Suppressor macrophage treated with lipopolysaccharide for 1 hour (primary cell): ENCODE measurements at regions not wholly inside any gene's neighbourhood (a gene's known extent, or its start where the extent isn't known, plus 50 kb on each side); places are given as distances from the start of the nearest gene placed in this dataset.
"Not testable (repeated sequence)": the region's sequence is repeated elsewhere in the genome, so short reads cannot be mapped to it uniquely, and the experiment has no call there.

Experiments
- DNase-seq, 3 donors: peaks; one replicate each; pipeline ENCODE4 v3.0.0-alpha.2; 2020 to 2022

DNA sequence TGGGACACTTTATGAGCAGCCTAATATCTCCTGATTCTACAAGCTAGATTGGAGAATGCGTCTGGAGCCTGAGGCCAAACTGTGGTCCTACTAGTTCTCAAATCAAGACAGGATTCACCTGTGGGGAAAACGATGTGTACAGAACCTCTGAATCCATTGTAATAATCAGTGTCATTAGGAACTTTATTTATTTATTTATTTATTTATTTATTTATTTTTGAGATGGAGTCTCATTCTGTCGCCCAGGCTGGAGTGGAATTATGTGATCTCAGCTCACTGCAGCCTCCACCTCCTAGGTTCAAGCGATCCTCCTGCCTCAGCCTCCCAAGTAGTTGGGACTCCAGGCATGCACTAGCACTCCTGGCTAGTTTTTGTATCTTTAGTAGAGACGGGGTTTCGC, 52.6 kb upstream of the KIF26B start:
- not testable (repeated sequence) for DNase-seq

- DNase-seq = no peak
Observed at GRCh38 chr1:245099401-245099800, 55.4 kb upstream of the KIF26B start.

- DNase-seq = no peak
Observed at GRCh38 chr1:245098924-245099323, 55.9 kb upstream of the KIF26B start.

DNA sequence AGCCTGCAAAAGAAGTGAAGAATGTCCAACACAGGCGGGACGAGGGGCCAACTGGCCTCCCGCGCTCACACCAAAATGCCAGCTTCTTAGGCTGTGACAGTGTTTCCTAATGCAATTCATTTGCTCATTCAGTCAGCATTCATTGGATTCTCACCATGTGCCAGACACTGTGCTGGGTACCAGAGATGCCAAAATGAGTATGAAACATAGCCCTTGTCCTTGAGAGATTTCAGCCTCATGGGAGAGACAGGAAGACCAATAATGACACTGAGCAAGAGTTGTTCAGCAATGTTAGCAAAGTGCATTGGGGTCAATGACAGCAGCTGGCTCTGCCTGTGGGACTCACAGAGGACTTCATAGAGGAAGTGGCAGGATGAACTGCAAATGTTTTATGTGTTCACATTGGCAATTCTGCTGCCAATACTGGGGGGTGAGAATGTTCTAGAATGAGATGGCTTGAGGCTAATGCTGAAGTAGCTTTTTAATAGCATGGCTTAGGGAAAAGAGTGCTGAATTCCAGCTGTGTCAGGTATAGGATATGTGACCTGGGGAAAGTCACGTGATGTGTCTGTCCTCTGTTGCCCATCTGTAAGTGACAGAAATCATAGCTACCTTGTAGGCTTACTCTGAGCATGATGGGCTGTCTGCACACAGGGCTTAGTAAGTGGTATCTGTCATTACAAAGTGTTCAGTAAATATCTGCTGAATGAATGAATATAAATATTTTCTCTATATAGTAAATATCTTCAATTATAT, 58.3 kb upstream of the KIF26B start:
- DNase-seq = no peak

- no peak for DNase-seq
Observed at GRCh38 chr1:245095903-245096302, 58.9 kb upstream of the KIF26B start.

GRCh38 chr1:245094954-245095353, 59.8 kb upstream of the KIF26B start:
- DNase-seq = no peak

DNA sequence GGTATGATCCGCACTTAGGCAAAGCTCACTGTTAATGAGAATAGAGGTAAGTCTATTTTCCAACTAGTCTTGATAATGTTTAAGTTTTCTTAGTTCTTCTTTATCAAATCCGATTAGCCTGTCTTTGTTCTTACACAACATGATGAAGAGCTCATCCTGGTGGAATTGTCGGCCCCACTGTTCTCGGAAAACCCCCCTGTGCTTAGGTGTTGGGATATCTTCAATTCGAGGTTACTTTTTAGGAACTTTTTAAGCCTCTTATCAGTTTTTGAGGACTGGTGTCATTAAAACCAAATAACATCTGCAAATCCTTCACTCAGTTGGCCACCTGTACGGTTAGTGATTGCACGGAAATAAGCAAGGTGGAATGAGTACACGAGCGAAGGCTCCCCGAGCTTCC, 60.7 kb upstream of the KIF26B start:
- no peak for DNase-seq

- no peak for DNase-seq
Observed at GRCh38 chr1:245092638-245092976, 62.2 kb upstream of the KIF26B start.

- peak in 2 of 3 donors; percentile 14 for DNase-seq
Observed at GRCh38 chr1:245091818-245092637, 62.8 kb upstream of the KIF26B start.

GRCh38 chr1:245091171-245091621, 63.6 kb upstream of the KIF26B start:
- DNase-seq = no peak

- DNase-seq = no peak
Observed at GRCh38 chr1:245090491-245091090, 64.2 kb upstream of the KIF26B start.

DNA sequence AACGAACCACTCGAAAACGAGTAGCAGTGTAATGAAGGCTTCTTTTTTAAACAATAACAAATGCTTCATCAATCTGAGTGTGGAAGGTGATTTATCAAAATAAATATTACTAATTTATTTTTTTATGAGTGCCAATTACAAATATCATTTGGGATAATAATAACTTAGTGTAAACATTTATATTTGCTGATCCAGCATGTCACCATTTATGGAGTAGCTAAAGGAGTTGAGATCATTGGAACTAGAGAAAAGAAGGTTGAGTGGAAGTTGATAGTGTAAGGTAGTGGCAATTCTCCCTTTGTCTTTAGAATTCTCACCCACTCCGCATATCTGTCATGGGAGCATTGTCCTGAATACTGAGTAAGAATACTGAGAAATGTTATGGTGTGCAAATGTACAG, 67.1 kb upstream of the KIF26B start:
- no peak for DNase-seq

DNA sequence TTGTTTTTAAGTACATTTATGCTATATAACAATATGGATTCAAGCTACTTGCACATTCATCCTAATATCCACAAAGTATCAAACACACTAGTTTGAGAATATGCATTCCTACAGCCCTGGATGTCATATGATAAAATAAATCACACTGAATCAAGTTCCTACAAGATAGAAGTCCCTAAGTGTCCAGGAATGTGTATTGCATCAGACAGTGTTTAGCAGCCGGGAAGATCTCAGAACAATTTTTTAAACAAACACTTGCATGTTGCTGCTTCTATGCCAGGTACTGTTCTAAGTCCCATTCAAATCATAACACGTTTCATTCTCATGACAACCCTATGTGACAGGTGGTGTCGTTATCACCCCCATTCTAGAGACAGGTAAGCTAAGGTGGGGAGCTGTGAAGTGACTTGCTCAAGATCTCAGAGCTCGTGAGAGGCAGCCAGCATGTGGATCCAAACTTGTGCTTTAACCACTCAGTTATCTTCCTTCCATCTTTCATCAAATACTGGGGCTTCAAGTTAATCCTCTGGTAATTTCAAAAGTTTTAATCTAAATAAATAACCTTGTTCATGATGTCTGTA, 68.3 kb upstream of the KIF26B start:
- DNase-seq = no peak

DNA sequence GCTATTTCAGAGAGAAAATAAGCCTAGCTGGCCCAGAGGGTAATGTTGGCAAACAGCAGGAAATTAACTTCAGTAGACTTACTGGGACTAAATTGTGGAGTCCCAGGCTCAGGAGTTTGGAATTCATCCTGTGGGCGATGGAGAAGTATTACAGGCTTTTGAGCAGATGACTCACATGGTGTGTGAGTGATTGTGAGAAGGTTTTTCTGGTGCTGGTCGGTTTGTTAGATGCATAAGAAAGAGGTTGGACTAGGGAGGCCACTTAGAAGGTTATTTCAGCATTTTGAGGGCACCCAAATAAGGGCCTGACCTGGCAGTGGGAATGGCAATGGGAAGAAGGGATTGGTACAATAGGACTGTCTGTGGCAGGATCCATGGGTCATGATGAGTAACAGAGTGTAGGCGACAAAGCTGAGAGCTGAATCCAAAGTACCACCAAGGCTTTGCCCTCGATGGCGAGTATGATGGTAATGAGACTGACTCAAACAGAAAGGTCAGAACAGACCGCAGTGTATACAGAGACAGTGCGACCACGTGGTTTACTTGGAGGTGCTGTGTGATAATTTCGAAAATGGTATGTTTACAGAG, 69.2 kb upstream of the KIF26B start:
- peak; percentile 26 to 36 (median 33) for DNase-seq

- DNase-seq = no peak
Observed at GRCh38 chr1:245084551-245084950, 70.2 kb upstream of the KIF26B start.

GRCh38 chr1:245079021-245079609, 75.7 kb upstream of the KIF26B start:
- DNase-seq = peak; percentile 38 to 52 (median 41)

DNA sequence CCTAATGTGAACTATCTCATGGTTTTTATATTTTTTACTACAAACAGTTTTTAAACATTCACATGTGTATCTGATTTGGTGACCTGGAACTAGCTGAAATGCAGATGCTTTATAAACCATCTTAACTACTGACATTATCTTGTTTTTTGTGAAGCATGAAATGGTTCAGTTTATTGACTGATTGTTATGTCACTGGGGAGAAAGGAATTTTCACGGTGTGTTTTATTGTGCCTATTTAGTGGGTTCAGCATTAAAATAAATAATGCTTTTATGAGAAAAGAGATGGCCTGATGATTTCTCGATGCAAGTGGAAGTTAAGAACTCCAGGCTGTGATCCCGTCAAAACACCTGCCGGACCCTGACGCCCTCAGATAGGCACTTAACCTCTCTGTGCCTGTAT, 79.9 kb upstream of the KIF26B start:
- DNase-seq = no peak

DNA sequence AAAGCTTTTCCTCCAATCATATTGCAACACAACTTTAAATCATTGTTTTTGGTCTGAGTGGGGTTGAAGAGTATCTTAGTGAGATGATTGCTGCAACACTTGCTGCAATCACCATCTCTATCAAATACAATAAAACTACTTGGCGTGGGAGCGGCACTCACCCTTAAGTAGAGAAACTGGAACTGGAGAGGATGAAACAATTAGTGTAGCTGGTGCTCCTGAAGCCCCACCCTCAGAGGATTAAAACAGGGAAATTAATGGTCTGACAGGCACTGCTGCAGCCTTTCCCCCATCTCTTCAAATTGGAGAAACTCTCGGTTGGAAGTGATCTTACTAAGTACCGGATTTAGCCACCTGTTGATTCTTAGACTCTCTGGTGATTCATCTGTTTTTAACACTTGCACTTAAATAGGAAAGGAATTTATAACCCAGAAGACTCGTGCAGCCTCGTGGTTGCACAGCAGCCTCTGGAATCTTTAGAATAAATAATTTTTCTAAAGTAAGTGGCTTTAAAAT, 80.5 kb upstream of the KIF26B start:
- no peak for DNase-seq

DNA sequence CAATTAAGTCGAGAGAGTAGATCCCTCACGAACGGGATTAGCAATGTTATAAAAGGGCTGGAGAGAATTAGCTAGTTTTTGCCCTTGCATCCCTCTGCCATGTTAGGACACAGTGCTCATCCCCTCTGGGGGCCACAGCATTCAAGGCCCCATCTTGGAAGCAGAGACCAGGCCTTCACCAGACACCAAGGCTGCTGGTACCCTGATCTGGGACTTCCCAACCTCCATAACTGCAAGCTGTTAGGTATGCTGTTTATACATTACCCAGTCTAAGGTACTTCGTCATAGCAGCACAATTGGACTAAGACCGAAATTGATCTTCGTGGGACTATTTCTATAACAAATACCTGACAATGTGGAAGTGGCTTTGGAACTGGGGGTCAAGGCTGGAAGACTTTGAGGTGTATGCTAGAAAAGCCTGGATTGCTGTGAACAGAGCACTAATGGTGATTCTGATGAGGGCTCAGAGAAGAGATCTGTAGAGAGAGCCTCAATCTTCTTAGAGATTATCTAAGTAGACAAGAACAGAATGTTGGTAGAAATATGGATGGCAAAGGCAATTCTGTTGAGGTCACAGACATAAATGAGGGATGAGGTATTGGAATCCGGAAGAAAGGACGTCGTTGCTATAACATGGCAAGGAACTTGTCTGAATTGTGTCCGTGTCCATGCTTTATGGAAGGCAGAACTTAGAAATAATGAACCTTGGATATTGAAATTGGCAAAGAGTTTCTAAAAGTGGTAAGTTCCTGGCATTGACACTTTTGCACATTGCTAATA, 83.8 kb upstream of the KIF26B start:
- no peak for DNase-seq

DNA sequence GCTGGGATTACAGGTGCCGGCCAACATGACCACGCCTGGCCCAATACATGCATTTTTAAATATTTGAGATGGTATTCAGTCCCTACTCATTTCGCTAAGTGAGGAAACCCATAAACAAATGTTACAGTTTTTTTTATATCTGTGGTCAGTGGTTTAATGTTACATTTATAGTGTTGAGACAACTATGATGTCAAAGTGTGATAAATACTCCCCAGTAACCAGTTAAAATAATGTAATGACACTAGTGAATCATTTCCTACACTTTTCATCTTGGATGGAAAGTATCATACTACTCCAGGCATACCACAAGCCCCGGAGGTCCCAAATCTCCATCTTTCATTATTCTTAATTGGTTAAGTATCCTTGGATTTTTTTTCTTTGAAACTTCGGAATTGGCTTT, 87.5 kb upstream of the KIF26B start:
- no peak for DNase-seq

DNA sequence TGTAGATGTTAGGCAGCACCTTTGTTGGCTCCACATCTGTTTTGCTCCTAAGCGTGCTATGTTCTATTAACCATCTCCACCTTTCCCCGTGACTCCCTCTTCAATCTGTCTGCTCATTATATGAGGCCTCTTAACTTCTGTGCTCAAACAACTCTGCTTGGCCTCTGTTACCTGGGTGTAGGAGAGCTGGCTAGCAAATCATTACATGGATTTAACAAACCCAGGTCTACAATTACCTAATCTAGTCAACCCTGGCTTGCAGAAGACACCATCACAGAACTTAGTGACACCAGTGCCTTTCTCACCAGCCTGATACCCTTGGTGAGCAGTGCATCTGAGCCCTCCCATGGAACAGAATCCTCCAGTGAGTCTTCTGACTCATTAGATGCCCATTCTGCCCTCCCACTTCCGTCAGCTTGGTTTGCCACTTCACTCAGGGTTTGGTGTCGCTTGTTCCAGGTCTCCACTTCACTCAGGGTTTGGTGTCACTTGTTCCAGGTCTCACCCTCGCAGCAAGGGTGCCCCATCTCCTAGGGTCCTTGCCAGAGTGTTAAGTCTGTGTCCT, 92.0 kb upstream of the KIF26B start:
- no peak for DNase-seq
